GM23338 (cell line): ENCODE measurements at regions not wholly inside any gene's neighbourhood (a gene's known extent, or its start where the extent isn't known, plus 50 kb on each side); places are given as distances from the start of the nearest gene placed in this dataset.

Experiments used
- ATAC-seq: fragments of 200-7000 bp; cut with Tn5 transposase; 3 replicates; pipeline ENCODE4 v1.9.1; 2020
- DNase-seq: peaks from one replicate; pipeline ENCODE4 v3.0.0-alpha.2; 2015; ENCODE audit warnings: low spot score
- H2AFZ ChIP-seq: fragments of 200-600 bp; sonication (generic); 2 replicates; pipeline ENCODE4 v1.8.0; 2016; ENCODE audit warnings: antibody characterized with exemption, mild to moderate bottlenecking, moderate library complexity
- H3F3A ChIP-seq: fragments of 200-600 bp; sonication (generic); replicated peaks from 2 replicates; pipeline ENCODE4 v1.8.0; 2017; ENCODE audit warnings: antibody characterized with exemption, mixed run types, low read depth
- H3K27ac ChIP-seq: fragments of 200-600 bp; sonication (generic); 2 replicates; pipeline ENCODE4 v1.6.1; 2016; ENCODE audit warnings: low read depth
- H3K27me3 ChIP-seq: fragments of 200-600 bp; sonication (generic); 2 replicates; pipeline ENCODE4 v1.8.0; 2016; ENCODE audit warnings: mild to moderate bottlenecking, mixed run types, moderate library complexity; ENCODE audit not compliant: insufficient read depth
- H3K36me3 ChIP-seq: fragments of 200-600 bp; sonication (generic); 2 replicates; pipeline ENCODE4 v1.8.0; 2016; ENCODE audit warnings: mild to moderate bottlenecking; ENCODE audit not compliant: insufficient read depth
- H3K4me1 ChIP-seq: fragments of 200-600 bp; sonication (generic); 2 replicates; pipeline ENCODE4 v1.8.0; 2016; ENCODE audit warnings: mild to moderate bottlenecking, moderate library complexity; ENCODE audit not compliant: insufficient read depth
- H3K4me2 ChIP-seq: fragments of 200-600 bp; sonication (generic); 2 replicates; pipeline ENCODE4 v1.7.1; 2017; ENCODE audit warnings: mixed run types
- H3K4me3 ChIP-seq: fragments of 200-600 bp; sonication (generic); 2 replicates; pipeline ENCODE4 v1.6.1; 2016; ENCODE audit warnings: mixed run types
- H3K79me2 ChIP-seq: fragments of 200-600 bp; sonication (generic); replicated peaks from 2 replicates; pipeline ENCODE4 v1.8.0; 2017; ENCODE audit warnings: mild to moderate bottlenecking; ENCODE audit not compliant: insufficient read depth
- H3K9me2 ChIP-seq: fragments of 200-600 bp; sonication (generic); 2 replicates; pipeline ENCODE4 v1.8.0; 2017; ENCODE audit not compliant: insufficient read depth
- H4K20me1 ChIP-seq: fragments of 200-600 bp; sonication (generic); replicated peaks from 2 replicates; pipeline ENCODE4 v1.8.0; 2017; ENCODE audit warnings: mild to moderate bottlenecking; ENCODE audit not compliant: insufficient read depth
- H3K27ac Mint-ChIP-seq: 2 replicates; pipeline ENCODE4 v1.8.0; 2020; ENCODE audit warnings: inconsistent platforms, mild to moderate bottlenecking, moderate library complexity, mixed read lengths
- H3K27me3 Mint-ChIP-seq: 3 replicates; pipeline ENCODE4 v1.8.0; 2022; ENCODE audit warnings: low read depth, mild to moderate bottlenecking, moderate library complexity, mixed read lengths, inconsistent platforms; ENCODE audit not compliant: insufficient read depth, poor library complexity
- H3K36me3 Mint-ChIP-seq: 3 replicates; pipeline ENCODE4 v1.8.0; 2021; ENCODE audit warnings: low read depth, mild to moderate bottlenecking, inconsistent platforms, moderate library complexity, mixed read lengths
- H3K4me1 Mint-ChIP-seq: 3 replicates; pipeline ENCODE4 v1.8.0; 2020; ENCODE audit warnings: mild to moderate bottlenecking, inconsistent platforms, mixed read lengths
- H3K4me3 Mint-ChIP-seq: 3 replicates; pipeline ENCODE4 v1.8.0; 2021; ENCODE audit warnings: moderate library complexity, mild to moderate bottlenecking, inconsistent platforms, mixed read lengths
- H3K9me3 Mint-ChIP-seq: 3 replicates; pipeline ENCODE4 v1.8.0; 2020; ENCODE audit warnings: moderate library complexity, mild to moderate bottlenecking, inconsistent platforms, mixed read lengths
- CREB1 ChIP-seq: fragments of 250-450 bp; sonication (Bioruptor Pico); IDR thresholded peaks from 2 replicates; pipeline ENCODE4 v1.5.0; 2020; ENCODE audit warnings: low read depth, mild to moderate bottlenecking, moderate library complexity
- EZH2 ChIP-seq: fragments of 200-600 bp; sonication (generic); IDR thresholded peaks from one replicate; pipeline ENCODE4 v1.8.0; 2017; ENCODE audit warnings: antibody characterized with exemption, mild to moderate bottlenecking, low read depth; ENCODE audit not compliant: unreplicated experiment
- EZH2phosphoT487 ChIP-seq: fragments of 200-600 bp; sonication (generic); IDR thresholded peaks from one replicate; pipeline ENCODE4 v1.8.1; 2018; ENCODE audit warnings: antibody characterized with exemption; ENCODE audit not compliant: unreplicated experiment
- JUNB ChIP-seq: IDR thresholded peaks from one replicate; pipeline ENCODE4 v1.6.1; 2016; ENCODE audit warnings: antibody characterized with exemption; ENCODE audit not compliant: unreplicated experiment
- NANOG ChIP-seq: IDR thresholded peaks from 2 replicates; pipeline ENCODE4 v1.6.1; 2016; ENCODE audit warnings: antibody characterized with exemption, borderline replicate concordance
- POLR2AphosphoS5 ChIP-seq: IDR thresholded peaks from 2 replicates; pipeline ENCODE4 v1.6.1; 2016; ENCODE audit warnings: antibody characterized with exemption, low read depth
- STAT1 ChIP-seq: IDR thresholded peaks from one replicate; pipeline ENCODE4 v1.6.1; 2016; ENCODE audit warnings: antibody characterized with exemption; ENCODE audit not compliant: unreplicated experiment
- ZNF114 ChIP-seq: fragments of 250-450 bp; sonication (Bioruptor Pico); IDR thresholded peaks from 2 replicates; pipeline ENCODE4 v1.5.0; 2020; ENCODE audit warnings: mild to moderate bottlenecking, moderate library complexity
- ZNF331 ChIP-seq: fragments of 250-450 bp; sonication (Bioruptor Pico); IDR thresholded peaks from 2 replicates; pipeline ENCODE4 v1.5.0; 2020; ENCODE audit warnings: low read depth, mild to moderate bottlenecking, moderate library complexity
- TF ChIP-seq, protein P1 (sequence below): fragments of 250-450 bp; sonication (Bioruptor Pico); IDR thresholded peaks from 2 replicates; pipeline ENCODE4 v1.5.0; 2020; ENCODE audit warnings: mild to moderate bottlenecking, moderate library complexity
- TF ChIP-seq, protein P2 (sequence below): IDR thresholded peaks from 2 replicates; pipeline ENCODE4 v1.6.1; 2016; ENCODE audit warnings: antibody characterized with exemption
- TF ChIP-seq, protein P3 (sequence below), 2 experiments: fragments of 200-600 bp in 1 of 2; sonication (generic) in 1 of 2; conservative IDR thresholded peaks; 2 replicates each; pipeline versions ENCODE4 v1.5.1 to v1.6.1; 2016 to 2017; ENCODE audit warnings: antibody characterized with exemption in 2 of 2, low read depth in 2 of 2, mild to moderate bottlenecking in 2 of 2, moderate library complexity in 1 of 2
- TF ChIP-seq, protein P4 (sequence below): IDR thresholded peaks from one replicate; pipeline ENCODE4 v1.6.1; 2018; ENCODE audit warnings: antibody characterized with exemption; ENCODE audit not compliant: unreplicated experiment

DNA sequence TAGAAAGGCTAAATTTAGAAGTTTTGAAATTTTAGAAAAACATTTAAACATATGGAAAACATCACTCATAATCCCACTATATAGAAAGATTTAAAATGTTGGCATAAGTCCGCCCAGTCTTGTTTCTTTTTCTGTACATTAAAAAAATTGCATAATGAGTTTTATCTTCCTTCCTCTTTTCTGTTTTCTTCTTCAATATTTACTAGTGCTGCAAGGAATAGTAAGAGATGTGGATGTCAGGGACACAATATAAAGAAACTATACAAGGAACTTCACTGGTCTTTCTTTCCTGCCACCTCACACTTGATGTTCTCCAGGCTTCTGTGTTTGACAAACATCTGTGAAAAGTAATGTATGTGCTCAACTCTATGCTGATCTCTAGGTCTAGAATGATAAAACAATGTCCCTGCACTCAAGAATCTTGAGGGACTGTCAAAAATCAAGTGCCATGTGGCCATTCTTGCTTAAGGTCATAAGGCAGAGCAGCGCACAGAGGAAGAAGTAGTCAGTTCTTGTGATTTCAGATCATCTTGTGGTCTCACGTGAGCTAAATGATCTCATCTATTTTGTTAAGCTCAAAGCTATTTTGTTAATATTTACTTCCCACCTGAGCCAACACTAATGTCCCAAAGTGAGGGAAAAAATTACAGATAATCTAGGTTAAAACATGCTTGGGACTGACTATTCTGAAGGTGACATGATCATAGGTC, 186.9 kb upstream of the OBI1 start:
- no peaks in the 10 kb centered on the region for H3K9me3 Mint-ChIP-seq
- DNase-seq (no peak), ATAC-seq (no peak)
- H3K79me2 ChIP-seq: no peaks in the 10 kb centered on the region
- H3K4me2 ChIP-seq: no peak overlapping the region
- TF ChIP-seq NANOG (no peak), STAT1 (no peak), ZNF331 (CRISPR knock-in tag) (no peak), ZNF114 (CRISPR knock-in tag) (no peak), EZH2phosphoT487 (no peak), POLR2AphosphoS5 (no peak), CREB1 (CRISPR knock-in tag) (no peak), EZH2 (no peak), JUNB (no peak)
- TF ChIP-seq, protein P1, sequence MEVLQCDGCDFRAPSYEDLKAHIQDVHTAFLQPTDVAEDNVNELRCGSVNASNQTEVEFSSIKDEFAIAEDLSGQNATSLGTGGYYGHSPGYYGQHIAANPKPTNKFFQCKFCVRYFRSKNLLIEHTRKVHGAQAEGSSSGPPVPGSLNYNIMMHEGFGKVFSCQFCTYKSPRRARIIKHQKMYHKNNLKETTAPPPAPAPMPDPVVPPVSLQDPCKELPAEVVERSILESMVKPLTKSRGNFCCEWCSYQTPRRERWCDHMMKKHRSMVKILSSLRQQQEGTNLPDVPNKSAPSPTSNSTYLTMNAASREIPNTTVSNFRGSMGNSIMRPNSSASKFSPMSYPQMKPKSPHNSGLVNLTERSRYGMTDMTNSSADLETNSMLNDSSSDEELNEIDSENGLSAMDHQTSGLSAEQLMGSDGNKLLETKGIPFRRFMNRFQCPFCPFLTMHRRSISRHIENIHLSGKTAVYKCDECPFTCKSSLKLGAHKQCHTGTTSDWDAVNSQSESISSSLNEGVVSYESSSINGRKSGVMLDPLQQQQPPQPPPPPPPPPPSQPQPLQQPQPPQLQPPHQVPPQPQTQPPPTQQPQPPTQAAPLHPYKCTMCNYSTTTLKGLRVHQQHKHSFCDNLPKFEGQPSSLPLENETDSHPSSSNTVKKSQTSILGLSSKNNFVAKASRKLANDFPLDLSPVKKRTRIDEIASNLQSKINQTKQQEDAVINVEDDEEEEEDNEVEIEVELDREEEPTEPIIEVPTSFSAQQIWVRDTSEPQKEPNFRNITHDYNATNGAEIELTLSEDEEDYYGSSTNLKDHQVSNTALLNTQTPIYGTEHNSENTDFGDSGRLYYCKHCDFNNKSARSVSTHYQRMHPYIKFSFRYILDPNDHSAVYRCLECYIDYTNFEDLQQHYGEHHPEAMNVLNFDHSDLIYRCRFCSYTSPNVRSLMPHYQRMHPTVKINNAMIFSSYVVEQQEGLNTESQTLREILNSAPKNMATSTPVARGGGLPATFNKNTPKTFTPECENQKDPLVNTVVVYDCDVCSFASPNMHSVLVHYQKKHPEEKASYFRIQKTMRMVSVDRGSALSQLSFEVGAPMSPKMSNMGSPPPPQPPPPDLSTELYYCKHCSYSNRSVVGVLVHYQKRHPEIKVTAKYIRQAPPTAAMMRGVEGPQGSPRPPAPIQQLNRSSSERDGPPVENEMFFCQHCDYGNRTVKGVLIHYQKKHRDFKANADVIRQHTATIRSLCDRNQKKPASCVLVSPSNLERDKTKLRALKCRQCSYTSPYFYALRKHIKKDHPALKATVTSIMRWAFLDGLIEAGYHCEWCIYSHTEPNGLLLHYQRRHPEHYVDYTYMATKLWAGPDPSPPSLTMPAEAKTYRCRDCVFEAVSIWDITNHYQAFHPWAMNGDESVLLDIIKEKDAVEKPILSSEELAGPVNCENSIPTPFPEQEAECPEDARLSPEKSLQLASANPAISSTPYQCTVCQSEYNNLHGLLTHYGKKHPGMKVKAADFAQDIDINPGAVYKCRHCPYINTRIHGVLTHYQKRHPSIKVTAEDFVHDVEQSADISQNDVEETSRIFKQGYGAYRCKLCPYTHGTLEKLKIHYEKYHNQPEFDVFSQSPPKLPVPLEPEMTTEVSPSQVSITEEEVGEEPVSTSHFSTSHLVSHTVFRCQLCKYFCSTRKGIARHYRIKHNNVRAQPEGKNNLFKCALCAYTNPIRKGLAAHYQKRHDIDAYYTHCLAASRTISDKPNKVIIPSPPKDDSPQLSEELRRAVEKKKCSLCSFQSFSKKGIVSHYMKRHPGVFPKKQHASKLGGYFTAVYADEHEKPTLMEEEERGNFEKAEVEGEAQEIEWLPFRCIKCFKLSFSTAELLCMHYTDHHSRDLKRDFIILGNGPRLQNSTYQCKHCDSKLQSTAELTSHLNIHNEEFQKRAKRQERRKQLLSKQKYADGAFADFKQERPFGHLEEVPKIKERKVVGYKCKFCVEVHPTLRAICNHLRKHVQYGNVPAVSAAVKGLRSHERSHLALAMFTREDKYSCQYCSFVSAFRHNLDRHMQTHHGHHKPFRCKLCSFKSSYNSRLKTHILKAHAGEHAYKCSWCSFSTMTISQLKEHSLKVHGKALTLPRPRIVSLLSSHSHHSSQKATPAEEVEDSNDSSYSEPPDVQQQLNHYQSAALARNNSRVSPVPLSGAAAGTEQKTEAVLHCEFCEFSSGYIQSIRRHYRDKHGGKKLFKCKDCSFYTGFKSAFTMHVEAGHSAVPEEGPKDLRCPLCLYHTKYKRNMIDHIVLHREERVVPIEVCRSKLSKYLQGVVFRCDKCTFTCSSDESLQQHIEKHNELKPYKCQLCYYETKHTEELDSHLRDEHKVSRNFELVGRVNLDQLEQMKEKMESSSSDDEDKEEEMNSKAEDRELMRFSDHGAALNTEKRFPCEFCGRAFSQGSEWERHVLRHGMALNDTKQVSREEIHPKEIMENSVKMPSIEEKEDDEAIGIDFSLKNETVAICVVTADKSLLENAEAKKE (CRISPR knock-in tag): no peak
- TF ChIP-seq, protein P2, sequence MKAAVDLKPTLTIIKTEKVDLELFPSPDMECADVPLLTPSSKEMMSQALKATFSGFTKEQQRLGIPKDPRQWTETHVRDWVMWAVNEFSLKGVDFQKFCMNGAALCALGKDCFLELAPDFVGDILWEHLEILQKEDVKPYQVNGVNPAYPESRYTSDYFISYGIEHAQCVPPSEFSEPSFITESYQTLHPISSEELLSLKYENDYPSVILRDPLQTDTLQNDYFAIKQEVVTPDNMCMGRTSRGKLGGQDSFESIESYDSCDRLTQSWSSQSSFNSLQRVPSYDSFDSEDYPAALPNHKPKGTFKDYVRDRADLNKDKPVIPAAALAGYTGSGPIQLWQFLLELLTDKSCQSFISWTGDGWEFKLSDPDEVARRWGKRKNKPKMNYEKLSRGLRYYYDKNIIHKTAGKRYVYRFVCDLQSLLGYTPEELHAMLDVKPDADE: no peak
- TF ChIP-seq, protein P3, sequence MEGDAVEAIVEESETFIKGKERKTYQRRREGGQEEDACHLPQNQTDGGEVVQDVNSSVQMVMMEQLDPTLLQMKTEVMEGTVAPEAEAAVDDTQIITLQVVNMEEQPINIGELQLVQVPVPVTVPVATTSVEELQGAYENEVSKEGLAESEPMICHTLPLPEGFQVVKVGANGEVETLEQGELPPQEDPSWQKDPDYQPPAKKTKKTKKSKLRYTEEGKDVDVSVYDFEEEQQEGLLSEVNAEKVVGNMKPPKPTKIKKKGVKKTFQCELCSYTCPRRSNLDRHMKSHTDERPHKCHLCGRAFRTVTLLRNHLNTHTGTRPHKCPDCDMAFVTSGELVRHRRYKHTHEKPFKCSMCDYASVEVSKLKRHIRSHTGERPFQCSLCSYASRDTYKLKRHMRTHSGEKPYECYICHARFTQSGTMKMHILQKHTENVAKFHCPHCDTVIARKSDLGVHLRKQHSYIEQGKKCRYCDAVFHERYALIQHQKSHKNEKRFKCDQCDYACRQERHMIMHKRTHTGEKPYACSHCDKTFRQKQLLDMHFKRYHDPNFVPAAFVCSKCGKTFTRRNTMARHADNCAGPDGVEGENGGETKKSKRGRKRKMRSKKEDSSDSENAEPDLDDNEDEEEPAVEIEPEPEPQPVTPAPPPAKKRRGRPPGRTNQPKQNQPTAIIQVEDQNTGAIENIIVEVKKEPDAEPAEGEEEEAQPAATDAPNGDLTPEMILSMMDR (conservative IDR thresholded peaks at IDR 0.05; ENCODE audit: low read depth in 2 of 2): no peak
- TF ChIP-seq, protein P4, sequence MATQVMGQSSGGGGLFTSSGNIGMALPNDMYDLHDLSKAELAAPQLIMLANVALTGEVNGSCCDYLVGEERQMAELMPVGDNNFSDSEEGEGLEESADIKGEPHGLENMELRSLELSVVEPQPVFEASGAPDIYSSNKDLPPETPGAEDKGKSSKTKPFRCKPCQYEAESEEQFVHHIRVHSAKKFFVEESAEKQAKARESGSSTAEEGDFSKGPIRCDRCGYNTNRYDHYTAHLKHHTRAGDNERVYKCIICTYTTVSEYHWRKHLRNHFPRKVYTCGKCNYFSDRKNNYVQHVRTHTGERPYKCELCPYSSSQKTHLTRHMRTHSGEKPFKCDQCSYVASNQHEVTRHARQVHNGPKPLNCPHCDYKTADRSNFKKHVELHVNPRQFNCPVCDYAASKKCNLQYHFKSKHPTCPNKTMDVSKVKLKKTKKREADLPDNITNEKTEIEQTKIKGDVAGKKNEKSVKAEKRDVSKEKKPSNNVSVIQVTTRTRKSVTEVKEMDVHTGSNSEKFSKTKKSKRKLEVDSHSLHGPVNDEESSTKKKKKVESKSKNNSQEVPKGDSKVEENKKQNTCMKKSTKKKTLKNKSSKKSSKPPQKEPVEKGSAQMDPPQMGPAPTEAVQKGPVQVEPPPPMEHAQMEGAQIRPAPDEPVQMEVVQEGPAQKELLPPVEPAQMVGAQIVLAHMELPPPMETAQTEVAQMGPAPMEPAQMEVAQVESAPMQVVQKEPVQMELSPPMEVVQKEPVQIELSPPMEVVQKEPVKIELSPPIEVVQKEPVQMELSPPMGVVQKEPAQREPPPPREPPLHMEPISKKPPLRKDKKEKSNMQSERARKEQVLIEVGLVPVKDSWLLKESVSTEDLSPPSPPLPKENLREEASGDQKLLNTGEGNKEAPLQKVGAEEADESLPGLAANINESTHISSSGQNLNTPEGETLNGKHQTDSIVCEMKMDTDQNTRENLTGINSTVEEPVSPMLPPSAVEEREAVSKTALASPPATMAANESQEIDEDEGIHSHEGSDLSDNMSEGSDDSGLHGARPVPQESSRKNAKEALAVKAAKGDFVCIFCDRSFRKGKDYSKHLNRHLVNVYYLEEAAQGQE: no peak
- H3K4me1 Mint-ChIP-seq: no peaks in the 10 kb centered on the region
- H3K9me2 ChIP-seq: no peaks in the 10 kb centered on the region; the same call in 1 of the 2 replicates
- H3K36me3 ChIP-seq: no peaks in the 10 kb centered on the region
- H3K36me3 Mint-ChIP-seq: no peaks in the 10 kb centered on the region
- H3F3A ChIP-seq: no peaks in the 10 kb centered on the region
- H3K4me3 ChIP-seq: no peak overlapping the region
- peaks cover 3% of the 10 kb centered on the region for H3K27me3 Mint-ChIP-seq
- no peaks in the 10 kb centered on the region for H4K20me1 ChIP-seq
- no peak overlapping the region; the same call in 1 of the 2 replicates for H2AFZ ChIP-seq
- H3K4me3 Mint-ChIP-seq: no peak overlapping the region
- no peak overlapping the region for H3K27ac ChIP-seq
- no peaks in the 10 kb centered on the region for H3K27me3 ChIP-seq
- no peaks in the 10 kb centered on the region for H3K4me1 ChIP-seq
- H3K27ac Mint-ChIP-seq: no peak overlapping the region
